H9 (cell line): ENCODE measurements at regions not wholly inside any gene's neighbourhood (a gene's known extent, or its start where the extent isn't known, plus 50 kb on each side); places are given as distances from the start of the nearest gene placed in this dataset.

Experiments
- DNase-seq: peaks from one replicate; pipeline ENCODE4 v3.0.0-alpha.2; 2017
- H2AFZ ChIP-seq: one replicate; pipeline ENCODE4 v1.6.1; 2013; ENCODE audit warnings: mild to moderate bottlenecking, low read length, control low read depth, moderate library complexity
- H2AK5ac ChIP-seq: 2 replicates; pipeline ENCODE4 v1.6.1; 2013; ENCODE audit warnings: low read length, control low read depth, mixed read lengths; ENCODE audit not compliant: insufficient read length
- H2BK120ac ChIP-seq: one replicate; pipeline ENCODE4 v1.6.1; 2013; ENCODE audit warnings: low read depth, mild to moderate bottlenecking, low read length, control low read depth, inconsistent platforms; ENCODE audit not compliant: poor library complexity, severe bottlenecking
- H2BK12ac ChIP-seq: 2 replicates; pipeline ENCODE4 v1.6.1; 2013; ENCODE audit warnings: low read length, control low read depth, mixed read lengths, low read depth; ENCODE audit not compliant: insufficient read length
- H2BK15ac ChIP-seq: 2 replicates; pipeline ENCODE4 v1.6.1; 2013; ENCODE audit warnings: low read depth, low read length, control low read depth
- H2BK20ac ChIP-seq: one replicate; pipeline ENCODE4 v1.6.1; 2013; ENCODE audit warnings: low read depth, mild to moderate bottlenecking, low read length, control low read depth, inconsistent platforms; ENCODE audit not compliant: poor library complexity, severe bottlenecking
- H2BK5ac ChIP-seq: 2 replicates; pipeline ENCODE4 v1.6.1; 2013; ENCODE audit warnings: low read length, control low read depth, mixed read lengths; ENCODE audit not compliant: insufficient read length
- H3K14ac ChIP-seq: 2 replicates; pipeline ENCODE4 v1.6.1; 2013; ENCODE audit warnings: low read length, control low read depth; ENCODE audit not compliant: insufficient read depth
- H3K18ac ChIP-seq: 2 replicates; pipeline ENCODE4 v1.6.1; 2013; ENCODE audit warnings: low read depth, mild to moderate bottlenecking, mixed read lengths, low read length, control low read depth; ENCODE audit not compliant: insufficient read length
- H3K23ac ChIP-seq: 2 replicates; pipeline ENCODE4 v1.6.1; 2013; ENCODE audit warnings: low read length, control low read depth, mixed read lengths, low read depth; ENCODE audit not compliant: insufficient read length
- H3K23me2 ChIP-seq: 2 replicates; pipeline ENCODE4 v1.6.1; 2013; ENCODE audit warnings: low read depth, mild to moderate bottlenecking, mixed read lengths, low read length, control low read depth; ENCODE audit not compliant: insufficient read length, poor library complexity, severe bottlenecking
- H3K27ac ChIP-seq: 2 replicates; pipeline ENCODE4 v1.5.1; 2013; ENCODE audit warnings: low read length, control low read depth, mixed read lengths, low read depth; ENCODE audit not compliant: insufficient read length
- H3K27me3 ChIP-seq: 2 replicates; pipeline ENCODE4 v1.6.1; 2013; ENCODE audit warnings: low read length, control low read depth, inconsistent platforms; ENCODE audit not compliant: insufficient read depth
- H3K4ac ChIP-seq: 2 replicates; pipeline ENCODE4 v1.6.1; 2013; ENCODE audit warnings: low read depth, mild to moderate bottlenecking, control low read depth, inconsistent platforms, low read length, moderate library complexity
- H3K4me1 ChIP-seq: 2 replicates; pipeline ENCODE4 v1.6.1; 2013; ENCODE audit warnings: low read length, control low read depth, inconsistent platforms; ENCODE audit not compliant: insufficient read depth
- H3K4me2 ChIP-seq: 2 replicates; pipeline ENCODE4 v1.6.1; 2013; ENCODE audit warnings: low read length, control low read depth, mixed read lengths; ENCODE audit not compliant: insufficient read length, insufficient read depth
- H3K56ac ChIP-seq: 2 replicates; pipeline ENCODE4 v1.6.1; 2013; ENCODE audit warnings: low read depth, mild to moderate bottlenecking, mixed read lengths, low read length, control low read depth; ENCODE audit not compliant: insufficient read length
- H3K79me1 ChIP-seq: 2 replicates; pipeline ENCODE4 v1.6.1; 2013; ENCODE audit warnings: low read depth, mild to moderate bottlenecking, moderate library complexity, low read length, control low read depth, inconsistent platforms; ENCODE audit not compliant: insufficient read depth, poor library complexity, severe bottlenecking
- H3K79me2 ChIP-seq: 2 replicates; pipeline ENCODE4 v1.6.1; 2013; ENCODE audit warnings: low read length, control low read depth, inconsistent platforms; ENCODE audit not compliant: insufficient read depth
- H3K9ac ChIP-seq: 2 replicates; pipeline ENCODE4 v1.6.1; 2013; ENCODE audit warnings: low read length, control low read depth, mixed read lengths; ENCODE audit not compliant: insufficient read length; ENCODE audit errors: extremely low read depth
- H3K9me3 ChIP-seq: one replicate; pipeline ENCODE4 v1.6.1; 2013; ENCODE audit warnings: low read depth, low read length, inconsistent platforms; ENCODE audit not compliant: control insufficient read depth
- H3T11ph ChIP-seq: one replicate; pipeline ENCODE4 v1.6.1; 2013; ENCODE audit warnings: mild to moderate bottlenecking, low read length, control low read depth, inconsistent platforms
- H4K20me1 ChIP-seq: one replicate; pipeline ENCODE4 v1.6.1; 2013; ENCODE audit not compliant: control insufficient read depth, insufficient read length, insufficient read depth
- H4K5ac ChIP-seq: 2 replicates; pipeline ENCODE4 v1.6.1; 2013; ENCODE audit warnings: low read depth, mild to moderate bottlenecking, mixed read lengths, low read length, control low read depth; ENCODE audit not compliant: insufficient read length
- H4K8ac ChIP-seq: replicated peaks from 2 replicates; pipeline ENCODE4 v1.6.1; 2013; ENCODE audit warnings: low read length, control low read depth, mixed read lengths, low read depth; ENCODE audit not compliant: insufficient read length
- H4K91ac ChIP-seq: 2 replicates; pipeline ENCODE4 v1.6.1; 2013; ENCODE audit warnings: low read depth, mild to moderate bottlenecking, moderate library complexity, mixed read lengths, low read length, control low read depth; ENCODE audit not compliant: insufficient read length
- H3K27ac Mint-ChIP-seq, 3 experiments: 2 replicates in 2 of 3; 3 replicates in 1 of 3; pipeline ENCODE4 v1.8.0; 2020 to 2021; ENCODE audit warnings: mixed read lengths in 3 of 3, mild to moderate bottlenecking in 1 of 3, moderate library complexity in 1 of 3
- H3K27me3 Mint-ChIP-seq: 2 replicates; pipeline ENCODE4 v1.8.0; 2021; ENCODE audit warnings: low read depth, mild to moderate bottlenecking, moderate library complexity, mixed read lengths
- H3K36me3 Mint-ChIP-seq, 3 experiments: 2 replicates in 2 of 3; 3 replicates in 1 of 3; pipeline ENCODE4 v1.8.0; 2020 to 2021; ENCODE audit warnings: low read depth in 3 of 3, mixed read lengths in 3 of 3; ENCODE audit not compliant: insufficient read depth in 1 of 3
- H3K4me1 Mint-ChIP-seq, 2 experiments: 2 replicates each; pipeline ENCODE4 v1.8.0; 2020; ENCODE audit warnings: mixed read lengths in 2 of 2
- H3K4me3 Mint-ChIP-seq, 2 experiments: 2 replicates in 1 of 2; 3 replicates in 1 of 2; pipeline ENCODE4 v1.8.0; 2020 to 2021; ENCODE audit warnings: mild to moderate bottlenecking in 2 of 2, mixed read lengths in 2 of 2, moderate library complexity in 1 of 2
- H3K9me3 Mint-ChIP-seq, 2 experiments: 2 replicates in 1 of 2; 3 replicates in 1 of 2; pipeline ENCODE4 v1.8.0; 2020; ENCODE audit warnings: mild to moderate bottlenecking in 2 of 2, mixed read lengths in 2 of 2, moderate library complexity in 1 of 2
- TF ChIP-seq, protein P1 (sequence below): fragments of 200-600 bp; sonication (generic); conservative IDR thresholded peaks from 3 replicates; pipeline ENCODE4 v1.8.0; 2021; ENCODE audit warnings: antibody characterized with exemption, mild to moderate bottlenecking

DNA sequence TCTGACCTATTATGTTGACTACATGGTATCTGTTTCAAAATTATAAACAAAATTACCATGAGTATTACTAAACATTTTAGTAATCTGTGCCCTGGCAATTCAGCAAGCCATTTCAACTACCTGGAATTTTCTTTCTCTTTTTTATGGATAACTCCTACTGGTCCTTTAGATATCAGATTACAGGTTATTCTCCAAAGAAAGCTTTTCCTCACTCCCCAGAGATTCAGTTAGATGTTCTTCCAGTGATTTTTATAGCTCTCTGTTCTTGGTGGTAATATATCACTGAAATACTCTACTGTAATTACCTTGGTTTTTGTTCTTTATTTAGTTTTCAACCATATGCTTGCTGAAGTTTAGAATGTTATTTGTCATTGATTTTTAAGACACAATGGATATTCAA is 930.2 kb upstream of the FOXG1 start:
- Histone ChIP-seq H2BK120ac (no peak overlapping the region), H3K56ac (no peak overlapping the region), H4K8ac (no peak overlapping the region), H3K23me2 (no peaks in the 10 kb centered on the region), H3K27ac (no peak overlapping the region), H2BK12ac (no peak overlapping the region), H3K79me2 (no peaks in the 10 kb centered on the region), H3K79me1 (no peaks in the 10 kb centered on the region), H2BK5ac (no peak overlapping the region), H3K23ac (no peak overlapping the region), H4K20me1 (no peaks in the 10 kb centered on the region), H2BK15ac (no peak overlapping the region), H2AK5ac (no peak overlapping the region), H3K4ac (no peak overlapping the region), H2BK20ac (no peak overlapping the region), H3K9me3 (no peaks in the 10 kb centered on the region), H2AFZ (no peak overlapping the region), H3T11ph (no peak overlapping the region), H4K91ac (no peak overlapping the region), H3K18ac (no peak overlapping the region), H3K27me3 (no peaks in the 10 kb centered on the region), H3K4me2 (no peak overlapping the region), H3K14ac (no peak overlapping the region), H4K5ac (no peak overlapping the region), H3K4me1 (no peaks in the 10 kb centered on the region), H3K9ac (no peak overlapping the region)
- no peak overlapping the region for H3K4me3 Mint-ChIP-seq
- peaks cover 14 to 17% of the 10 kb centered on the region in 2 experiments for H3K9me3 Mint-ChIP-seq
- H3K27me3 Mint-ChIP-seq = no peaks in the 10 kb centered on the region
- TF ChIP-seq, protein P1, sequence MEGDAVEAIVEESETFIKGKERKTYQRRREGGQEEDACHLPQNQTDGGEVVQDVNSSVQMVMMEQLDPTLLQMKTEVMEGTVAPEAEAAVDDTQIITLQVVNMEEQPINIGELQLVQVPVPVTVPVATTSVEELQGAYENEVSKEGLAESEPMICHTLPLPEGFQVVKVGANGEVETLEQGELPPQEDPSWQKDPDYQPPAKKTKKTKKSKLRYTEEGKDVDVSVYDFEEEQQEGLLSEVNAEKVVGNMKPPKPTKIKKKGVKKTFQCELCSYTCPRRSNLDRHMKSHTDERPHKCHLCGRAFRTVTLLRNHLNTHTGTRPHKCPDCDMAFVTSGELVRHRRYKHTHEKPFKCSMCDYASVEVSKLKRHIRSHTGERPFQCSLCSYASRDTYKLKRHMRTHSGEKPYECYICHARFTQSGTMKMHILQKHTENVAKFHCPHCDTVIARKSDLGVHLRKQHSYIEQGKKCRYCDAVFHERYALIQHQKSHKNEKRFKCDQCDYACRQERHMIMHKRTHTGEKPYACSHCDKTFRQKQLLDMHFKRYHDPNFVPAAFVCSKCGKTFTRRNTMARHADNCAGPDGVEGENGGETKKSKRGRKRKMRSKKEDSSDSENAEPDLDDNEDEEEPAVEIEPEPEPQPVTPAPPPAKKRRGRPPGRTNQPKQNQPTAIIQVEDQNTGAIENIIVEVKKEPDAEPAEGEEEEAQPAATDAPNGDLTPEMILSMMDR = no peak
- no peak overlapping the region for H3K27ac Mint-ChIP-seq
- H3K4me1 Mint-ChIP-seq = peaks cover 15 to 16% of the 10 kb centered on the region in 2 experiments
- no peak for DNase-seq
- H3K36me3 Mint-ChIP-seq = peaks cover 5 to 27% (median 10%) of the 10 kb centered on the region in 3 experiments
